IMR-90 (cell line): ENCODE measurements at regions not wholly inside any gene's neighbourhood (a gene's known extent, or its start where the extent isn't known, plus 50 kb on each side); places are given as distances from the start of the nearest gene placed in this dataset.

ENCODE experiments used
- ATAC-seq: fragments of 200-7000 bp; cut with Tn5 transposase; 2 replicates; pipeline ENCODE4 v1.9.1; 2020; ENCODE audit warnings: low read depth, mild to moderate bottlenecking, moderate library complexity
- BruUV-seq: library from RNA; stranded (reverse); fragments of 400-500 nt; replicated peaks from 2 replicates; lab custom pipeline; 2021; lab: Mats Ljungman, UMichigan
- CTCF ChIA-PET: fragments of 300-600 bp; formaldehyde crosslinking; extraction: SDS; loops from one replicate; lab custom pipeline; 2021; ENCODE audit warnings: antibody characterized with exemption; lab: Yijun Ruan, JAX
- POLR2A ChIA-PET: fragments of 300-600 bp; sonication (Branson Sonifier 250); formaldehyde crosslinking; loops from one replicate; lab custom pipeline; 2022; ENCODE audit warnings: antibody characterized with exemption; ENCODE audit not compliant: unreplicated experiment; lab: Charles Lee
- DNase-seq: peaks from one replicate; pipeline ENCODE4 v3.0.0; 2013
- H2AFZ ChIP-seq: replicated peaks from 2 replicates; pipeline ENCODE3; 2013; ENCODE audit warnings: low read length, mild to moderate bottlenecking; ENCODE audit not compliant: poor library complexity
- H2AK5ac ChIP-seq: 2 replicates; pipeline ENCODE4 v1.6.1; 2013; ENCODE audit warnings: low read depth, low read length, inconsistent platforms
- H2AK9ac ChIP-seq: replicated peaks from 2 replicates; pipeline ENCODE3; 2013; ENCODE audit warnings: mild to moderate bottlenecking, low read depth, low read length, moderate library complexity; ENCODE audit not compliant: poor library complexity
- H2BK120ac ChIP-seq: 2 replicates; pipeline ENCODE4 v1.6.1; 2013; ENCODE audit warnings: low read depth, low read length, inconsistent platforms
- H2BK15ac ChIP-seq: 3 replicates; pipeline ENCODE4 v1.6.1; 2013; ENCODE audit warnings: low read depth, low read length, inconsistent platforms
- H2BK20ac ChIP-seq: 2 replicates; pipeline ENCODE4 v1.6.1; 2013; ENCODE audit warnings: low read depth, mild to moderate bottlenecking, inconsistent platforms, low read length, moderate library complexity
- H2BK5ac ChIP-seq: 2 replicates; pipeline ENCODE4 v1.6.1; 2013; ENCODE audit warnings: mild to moderate bottlenecking, low read depth, low read length, inconsistent platforms; ENCODE audit not compliant: poor library complexity, severe bottlenecking
- H3K14ac ChIP-seq: replicated peaks from 2 replicates; pipeline ENCODE4 v1.6.1; 2013; ENCODE audit warnings: low read depth, low read length, inconsistent platforms
- H3K18ac ChIP-seq: 2 replicates; pipeline ENCODE4 v1.6.1; 2013; ENCODE audit warnings: low read depth, low read length, control low read depth
- H3K23ac ChIP-seq: 2 replicates; pipeline ENCODE4 v1.6.1; 2013; ENCODE audit warnings: low read depth, low read length, inconsistent platforms
- H3K27ac ChIP-seq: 2 replicates; pipeline ENCODE4 v1.5.1; 2013; ENCODE audit warnings: mild to moderate bottlenecking, control low read depth, low read length; ENCODE audit not compliant: insufficient read depth
- H3K27me3 ChIP-seq: 2 replicates; pipeline ENCODE4 v1.6.1; 2013; ENCODE audit warnings: low read length; ENCODE audit not compliant: control insufficient read depth, insufficient read depth
- H3K36me3 ChIP-seq: 2 replicates; pipeline ENCODE4 v1.6.1; 2013; ENCODE audit warnings: low read length, mixed read lengths; ENCODE audit not compliant: control insufficient read depth, insufficient read depth
- H3K4ac ChIP-seq: 2 replicates; pipeline ENCODE4 v1.6.1; 2013; ENCODE audit warnings: low read depth, low read length, inconsistent platforms
- H3K4me1 ChIP-seq: 2 replicates; pipeline ENCODE4 v1.6.1; 2013; ENCODE audit warnings: low read length, mixed read lengths; ENCODE audit not compliant: control insufficient read depth, insufficient read depth
- H3K4me2 ChIP-seq: 2 replicates; pipeline ENCODE4 v1.6.1; 2013; ENCODE audit warnings: low read depth, mild to moderate bottlenecking, control low read depth, low read length, moderate library complexity
- H3K4me3 ChIP-seq: 2 replicates; pipeline ENCODE4 v1.5.1; 2013; ENCODE audit warnings: low read depth, mild to moderate bottlenecking, control low read depth, low read length, moderate library complexity; ENCODE audit not compliant: insufficient read depth
- H3K56ac ChIP-seq: 2 replicates; pipeline ENCODE4 v1.6.1; 2013; ENCODE audit warnings: low read length, inconsistent platforms; ENCODE audit not compliant: insufficient read depth; ENCODE audit errors: extremely low read depth
- H3K79me1 ChIP-seq, 2 experiments: 2 replicates each; pipeline ENCODE4 v1.6.1; 2013; ENCODE audit warnings: low read length in 2 of 2, inconsistent platforms in 1 of 2, low read depth in 1 of 2
- H3K9ac ChIP-seq: 2 replicates; pipeline ENCODE4 v1.6.1; 2013; ENCODE audit warnings: low read depth, low read length, control low read depth
- H3K9me1 ChIP-seq: 2 replicates; pipeline ENCODE4 v1.6.1; 2013; ENCODE audit warnings: low read length, inconsistent platforms; ENCODE audit not compliant: insufficient read depth
- H3K9me3 ChIP-seq: 2 replicates; pipeline ENCODE4 v1.6.1; 2013; ENCODE audit warnings: low read length; ENCODE audit not compliant: control insufficient read depth, insufficient read depth
- H4K20me1 ChIP-seq: 2 replicates; pipeline ENCODE4 v1.6.1; 2013; ENCODE audit warnings: low read length, inconsistent platforms; ENCODE audit not compliant: insufficient read depth
- H4K5ac ChIP-seq: 2 replicates; pipeline ENCODE4 v1.6.1; 2013; ENCODE audit warnings: mild to moderate bottlenecking, low read depth, low read length, control low read depth
- H4K8ac ChIP-seq, 2 experiments: 2 replicates each; pipeline ENCODE4 v1.6.1; 2013; ENCODE audit warnings: low read depth in 2 of 2, low read length in 2 of 2, control low read depth in 1 of 2, inconsistent platforms in 1 of 2
- H4K91ac ChIP-seq: 2 replicates; pipeline ENCODE4 v1.6.1; 2013; ENCODE audit warnings: low read depth, low read length, inconsistent platforms; ENCODE audit not compliant: insufficient read depth
- BHLHE40 ChIP-seq: fragments of 150-350 bp; IDR thresholded peaks from 2 replicates; pipeline ENCODE4 v1.6.1; 2016; ENCODE audit warnings: mild to moderate bottlenecking, low read depth, low read length
- CEBPB ChIP-seq: IDR thresholded peaks from 2 replicates; pipeline ENCODE4 v1.6.1; 2012; ENCODE audit warnings: low read depth, low read length, improper control_type of control experiment
- CHD1 ChIP-seq: IDR thresholded peaks from 2 replicates; pipeline ENCODE4 v1.6.1; 2012; ENCODE audit warnings: low read depth, low read length, improper control_type of control experiment
- ELK1 ChIP-seq: fragments of 150-350 bp; IDR thresholded peaks from 2 replicates; pipeline ENCODE4 v1.6.1; 2016; ENCODE audit warnings: low read depth, mild to moderate bottlenecking, low read length, moderate library complexity, borderline replicate concordance
- FOS ChIP-seq: fragments of 150-350 bp; IDR thresholded peaks from 2 replicates; pipeline ENCODE4 v1.6.1; 2016; ENCODE audit warnings: low read depth, low read length
- MAFK ChIP-seq: IDR thresholded peaks from 2 replicates; pipeline ENCODE4 v1.6.1; 2012; ENCODE audit warnings: low read depth, low read length, improper control_type of control experiment
- MAZ ChIP-seq: IDR thresholded peaks from 2 replicates; pipeline ENCODE4 v1.6.1; 2012; ENCODE audit warnings: low read depth, mild to moderate bottlenecking, low read length, improper control_type of control experiment, moderate library complexity, borderline replicate concordance
- MXI1 ChIP-seq: IDR thresholded peaks from 2 replicates; pipeline ENCODE4 v1.6.1; 2012; ENCODE audit warnings: low read depth, mild to moderate bottlenecking, low read length, moderate library complexity, borderline replicate concordance
- NFE2L2 ChIP-seq: fragments of 150-350 bp; IDR thresholded peaks from 2 replicates; pipeline ENCODE4 v1.6.1; 2016; ENCODE audit warnings: low read depth, mild to moderate bottlenecking, low read length
- POLR2A ChIP-seq: IDR thresholded peaks from 2 replicates; pipeline ENCODE4 v1.6.1; 2012; ENCODE audit warnings: mild to moderate bottlenecking, low read depth, low read length
- RAD21 ChIP-seq: IDR thresholded peaks from 2 replicates; pipeline ENCODE4 v1.6.1; 2012; ENCODE audit warnings: low read length, improper control_type of control experiment
- RFX5 ChIP-seq: IDR thresholded peaks from 2 replicates; pipeline ENCODE4 v1.8.0; 2012; ENCODE audit warnings: low read depth, mild to moderate bottlenecking, low read length, moderate library complexity
- SMC3 ChIP-seq: fragments of 150-350 bp; IDR thresholded peaks from 2 replicates; pipeline ENCODE4 v1.6.1; 2016; ENCODE audit warnings: low read depth, mild to moderate bottlenecking, antibody characterized with exemption, low read length, moderate library complexity
- USF2 ChIP-seq: fragments of 150-350 bp; IDR thresholded peaks from 2 replicates; pipeline ENCODE4 v1.6.1; 2017; ENCODE audit warnings: mild to moderate bottlenecking, antibody characterized with exemption, low read length, low read depth
- WGBS, 2 experiments: methylation state at CpG; one replicate each; pipeline versions ENCODE4 v1.1.5 to v1.1.7; 2013; ENCODE audit warnings: missing lambda C conversion rate in 2 of 2; ENCODE audit not compliant: insufficient read length in 1 of 2; ENCODE audit errors: extremely low coverage in 2 of 2; 5-methylcytosine and 5-hydroxymethylcytosine counted together
- dilution Hi-C: fragments of 300-500 bp; cut with HindIII; formaldehyde crosslinking; loops from one replicate; pipeline ENCODE4 v1.14.3; 2018; ENCODE audit warnings: low sequenced_read_pairs; ENCODE audit not compliant: unreplicated experiment
- in situ Hi-C: fragments of 300-500 bp; cut with MboI; formaldehyde crosslinking; loops from 3 replicates; pipeline ENCODE4 v1.14.3; 2019; ENCODE audit warnings: low sequenced_read_pairs, inconsistent platforms, mixed read lengths
- intact Hi-C: fragments of 100-400 bp; cut with micrococcal nuclease; formaldehyde crosslinking; loops from 2 replicates; pipeline ENCODE4 v1.10.0; 2022

DNA sequence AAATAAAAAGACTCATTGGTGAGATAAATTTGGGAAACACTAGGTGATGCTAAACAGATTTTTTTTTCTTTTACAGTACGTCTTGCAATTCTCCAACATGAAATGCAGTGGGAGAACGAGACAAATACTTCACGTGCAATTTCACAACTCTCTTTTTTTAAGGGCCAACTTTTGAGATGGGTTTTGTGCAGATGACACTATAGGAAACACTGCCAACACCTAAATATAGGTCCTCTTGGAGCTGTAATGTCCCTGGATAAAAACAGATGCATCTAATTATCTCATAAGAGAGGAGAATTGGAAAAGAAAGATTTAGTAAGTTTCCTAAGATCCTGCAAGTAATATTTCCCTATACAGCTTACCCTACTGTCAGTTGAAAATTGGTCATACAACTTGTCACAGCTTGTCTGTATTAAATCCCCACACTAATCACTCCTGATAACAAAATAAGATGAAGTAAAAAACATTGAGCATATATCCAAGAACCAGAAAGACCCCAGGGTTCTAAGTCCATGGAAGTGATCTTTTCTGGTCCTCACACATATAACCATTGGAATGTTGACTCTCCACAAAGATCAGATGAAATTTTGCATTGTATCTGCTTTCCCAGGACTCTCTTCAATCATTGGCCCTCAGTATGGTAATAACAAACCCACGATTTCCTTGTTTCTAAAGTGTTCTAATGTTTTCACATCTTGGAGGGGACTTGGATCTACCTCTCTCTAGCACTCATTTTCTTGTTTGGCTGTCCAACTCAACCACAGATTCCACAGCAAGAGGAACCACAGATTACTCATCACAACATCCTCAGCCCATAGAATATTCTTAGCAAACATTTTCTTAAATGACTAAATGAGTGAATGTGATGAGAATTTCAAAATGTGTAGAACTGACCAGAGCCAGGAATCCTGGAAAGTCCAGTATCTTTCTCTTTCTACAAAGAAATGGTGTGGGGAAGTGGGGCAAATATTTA lies 769.4 kb upstream of the USP15 start:
- no peak overlapping the region for H2AFZ ChIP-seq
- H3K4me3 ChIP-seq, result no peak overlapping the region
- H4K91ac ChIP-seq, result no peak overlapping the region
- no peak overlapping the region for H3K9ac ChIP-seq
- no peaks in the 10 kb centered on the region for H3K9me1 ChIP-seq
- H2AK9ac ChIP-seq, result no peak overlapping the region
- no peak overlapping the region for H4K5ac ChIP-seq
- POLR2A ChIA-PET, result no interaction called here
- TF ChIP-seq MAFK (no peak), MXI1 (no peak), MAZ (no peak), FOS (no peak), POLR2A (no peak), NFE2L2 (no peak), CHD1 (no peak), RFX5 (no peak), BHLHE40 (no peak), ELK1 (no peak), USF2 (no peak), SMC3 (no peak), CEBPB (no peak), RAD21 (no peak)
- CTCF ChIA-PET, result no interaction called here
- BruUV-seq, result no TSS peak
- no peak overlapping the region for H3K14ac ChIP-seq
- intact Hi-C loops (no loop called here), dilution Hi-C loops (no loop called here), in situ Hi-C loops (no loop called here)
- no peak overlapping the region for H2BK5ac ChIP-seq
- no peaks in the 10 kb centered on the region for H3K27me3 ChIP-seq
- H4K8ac ChIP-seq, result no peak overlapping the region
- H2BK20ac ChIP-seq, result no peak overlapping the region
- H3K4me2 ChIP-seq, result no peak overlapping the region
- H2BK15ac ChIP-seq, result no peak overlapping the region
- no peak overlapping the region for H3K18ac ChIP-seq
- WGBS, 2 experiments, result no CpG with 5 or more reads among the region's 4 CpGs
- H3K23ac ChIP-seq, result no peak overlapping the region
- no peaks in the 10 kb centered on the region for H3K4me1 ChIP-seq
- no peaks in the 10 kb centered on the region for H3K36me3 ChIP-seq
- H3K27ac ChIP-seq, result no peak overlapping the region
- ATAC-seq, result no peak
- no peak overlapping the region for H3K4ac ChIP-seq
- no peak overlapping the region for H2AK5ac ChIP-seq
- no peaks in the 10 kb centered on the region for H3K79me1 ChIP-seq
- DNase-seq, result no peak
- peaks cover 2% of the 10 kb centered on the region for H3K9me3 ChIP-seq
- no peak overlapping the region for H3K56ac ChIP-seq
- no peaks in the 10 kb centered on the region for H4K20me1 ChIP-seq
- no peak overlapping the region for H2BK120ac ChIP-seq
